ENCODE measurements at regions not wholly inside any gene's neighbourhood (a gene's known extent, or its start where the extent isn't known, plus 50 kb on each side); places are given as distances from the start of the nearest gene placed in this dataset.

GRCh38 chr5:91532779-91533178 lies 149.7 kb upstream of the ARRDC3 start:
- TF ChIP-seq CTCF (IDR thresholded peaks at IDR 0.05) (no peak), JUN (CRISPR knock-in tag; IDR thresholded peaks at IDR 0.05) (no peak)
